ENCODE measurements at regions not wholly inside any gene's neighbourhood (a gene's known extent, or its start where the extent isn't known, plus 50 kb on each side); places are given as distances from the start of the nearest gene placed in this dataset.
"Not testable (repeated sequence)": the region's sequence is repeated elsewhere in the genome, so short reads cannot be mapped to it uniquely, and the experiment has no call there.

DNA sequence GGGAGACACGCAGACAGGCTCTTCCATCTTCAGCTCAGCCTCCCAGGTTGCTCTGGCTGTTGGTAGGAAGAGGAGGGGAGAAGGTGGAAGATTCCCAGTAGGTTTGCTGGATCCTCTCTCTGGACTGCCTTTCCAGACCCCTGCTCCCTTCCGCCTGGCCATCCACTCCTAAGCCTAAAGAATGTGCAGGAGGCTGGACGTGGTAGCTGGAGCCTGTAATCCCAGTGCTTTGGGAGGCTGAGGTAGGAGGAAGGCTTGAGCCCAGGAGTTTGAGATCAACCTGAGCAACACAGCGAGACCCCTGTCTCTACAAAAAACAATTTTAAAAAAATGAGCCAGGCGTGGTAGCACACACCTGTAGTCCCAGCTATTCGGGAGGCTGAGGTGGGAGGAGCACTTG is 2895.6 kb downstream of the RPIA start:
- H3K36me3 ChIP-seq (ENCODE audit: control insufficient read depth in 2 of 2, insufficient read depth in 1 of 2, low read length in 2 of 2); H3K9me3 ChIP-seq (ENCODE audit: control insufficient read depth, insufficient read depth, low read depth, low read length); H3K4me1 ChIP-seq (ENCODE audit: control insufficient read depth, insufficient read depth, low read length); H3K4me3 ChIP-seq (ENCODE audit: low read depth, low read length); H3K27ac ChIP-seq (ENCODE audit: extremely low read depth, low read depth, low read length); POLR2A ChIA-PET: not testable (repeated sequence)
- CTCF ChIA-PET: interaction anchor here (0.6 kb wide), 1 partner anchor 1518 kb away, joined by 3 read pairs; no protein-coding TSS in a partner anchor

DNA sequence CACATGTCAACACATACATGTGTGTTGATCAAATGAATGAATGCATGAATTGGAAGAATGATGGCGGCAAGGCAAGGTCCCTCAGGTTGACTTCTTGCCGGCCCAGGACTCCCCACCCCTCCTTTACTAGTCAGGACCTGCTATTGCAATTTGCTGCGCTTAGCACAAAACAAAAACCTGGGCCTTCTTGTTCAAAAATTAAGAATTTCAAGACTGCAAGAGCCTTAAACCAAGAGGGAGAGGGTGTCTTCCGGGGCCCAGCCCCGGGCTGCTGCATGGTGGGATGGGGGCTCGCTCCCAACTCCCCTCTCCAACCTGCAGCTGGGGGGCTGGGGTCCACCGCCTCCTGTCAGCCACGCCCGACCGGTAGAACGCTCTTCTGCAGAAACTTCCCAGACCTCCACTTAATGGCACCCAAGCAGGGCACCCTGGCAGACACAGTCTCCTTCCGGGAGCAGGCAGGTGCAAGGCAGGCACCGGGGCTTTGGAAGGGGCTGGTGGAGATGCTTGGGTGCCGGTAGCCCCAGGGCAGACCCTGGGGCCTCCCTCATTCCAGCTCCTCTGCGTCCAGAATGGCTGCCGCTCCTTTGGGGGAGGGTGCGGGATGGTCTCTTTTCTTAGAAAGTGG is 2896.5 kb downstream of the RPIA start:
- CTCF ChIA-PET: interaction anchor here (0.6 kb wide), 1 partner anchor 1518 kb away, joined by 3 read pairs; no protein-coding TSS in a partner anchor
- H3K36me3 ChIP-seq (ENCODE audit: control insufficient read depth in 2 of 2, insufficient read depth in 1 of 2, low read length in 2 of 2); H3K9me3 ChIP-seq (ENCODE audit: control insufficient read depth, insufficient read depth, low read depth, low read length); H3K27ac ChIP-seq (ENCODE audit: extremely low read depth, low read depth, low read length); H3K4me1 ChIP-seq (ENCODE audit: control insufficient read depth, insufficient read depth, low read length); POLR2A ChIA-PET; H3K4me3 ChIP-seq (ENCODE audit: low read depth, low read length): not testable (repeated sequence)

DNA sequence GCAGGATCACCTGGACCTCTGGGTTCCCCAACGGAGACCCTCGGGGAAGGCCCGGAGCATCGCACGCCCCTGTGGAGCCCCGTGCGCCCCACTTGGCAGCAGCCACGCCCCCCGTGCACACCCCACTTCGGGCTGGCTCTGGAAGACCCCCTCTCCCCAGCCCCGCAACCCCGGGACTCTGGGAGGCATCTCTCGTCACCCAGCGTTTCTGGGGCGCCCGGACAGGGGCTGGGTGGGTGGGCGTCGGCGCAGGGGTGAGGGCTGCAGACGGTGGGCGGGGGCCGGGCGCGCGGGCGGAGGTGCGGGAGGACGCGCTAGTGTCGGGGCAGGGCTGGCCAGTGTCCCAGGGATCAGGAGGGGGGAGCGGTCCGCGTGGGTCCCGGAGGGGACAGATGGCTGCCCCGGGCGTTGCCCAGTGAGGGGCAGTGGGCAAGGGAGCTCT is 2897.3 kb downstream of the RPIA start:
- H3K36me3 ChIP-seq (ENCODE audit: control insufficient read depth in 2 of 2, insufficient read depth in 1 of 2, low read length in 2 of 2); H3K9me3 ChIP-seq (ENCODE audit: control insufficient read depth, insufficient read depth, low read depth, low read length); H3K4me1 ChIP-seq (ENCODE audit: control insufficient read depth, insufficient read depth, low read length); POLR2A ChIA-PET; H3K4me3 ChIP-seq (ENCODE audit: low read depth, low read length); H3K27ac ChIP-seq (ENCODE audit: extremely low read depth, low read depth, low read length); CTCF ChIA-PET: not testable (repeated sequence)

DNA sequence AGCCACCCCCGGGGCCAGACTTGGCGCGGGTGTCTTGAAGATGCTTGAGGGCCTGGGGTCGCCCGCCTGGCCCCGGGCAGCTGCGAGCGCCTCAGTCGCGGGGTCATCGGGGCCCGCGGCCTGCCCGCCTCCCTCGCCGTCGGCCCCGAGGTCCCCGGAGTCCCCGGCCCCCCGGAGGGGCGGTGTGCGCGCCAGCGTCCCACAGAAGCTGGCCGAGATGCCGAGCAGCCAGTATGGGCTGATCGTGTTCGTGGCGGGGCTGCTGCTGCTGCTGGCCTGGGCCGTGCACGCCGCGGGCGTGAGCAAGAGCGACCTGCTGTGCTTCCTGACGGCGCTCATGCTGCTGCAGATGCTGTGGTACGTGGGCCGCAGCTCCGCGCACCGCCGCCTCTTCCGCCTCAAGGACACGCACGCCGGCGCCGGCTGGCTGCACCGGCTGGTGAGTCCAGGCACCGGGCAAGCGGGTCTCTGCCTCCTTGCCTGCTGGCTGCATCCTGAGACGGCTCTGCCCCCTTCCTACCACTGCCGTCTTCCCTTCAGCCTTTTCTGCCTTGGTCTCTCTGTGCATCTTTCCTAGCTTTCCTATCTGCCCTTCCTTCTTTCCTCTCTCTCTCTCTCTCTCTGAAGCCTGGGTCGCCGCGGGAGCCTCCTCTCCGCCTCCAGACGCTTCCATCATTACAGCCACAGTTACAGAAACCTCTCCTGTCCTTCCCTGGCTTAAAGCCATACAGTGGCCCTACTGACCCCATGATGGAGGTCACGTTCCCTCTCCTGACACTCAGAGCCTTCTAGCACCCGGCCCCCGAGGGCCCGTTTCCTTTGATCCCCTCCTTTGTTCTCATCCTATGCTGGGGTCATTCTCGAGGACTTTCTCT is 2898.2 kb downstream of the RPIA start:
- H3K36me3 ChIP-seq (ENCODE audit: control insufficient read depth in 2 of 2, insufficient read depth in 1 of 2, low read length in 2 of 2); POLR2A ChIA-PET; CTCF ChIA-PET: not testable (repeated sequence)

DNA sequence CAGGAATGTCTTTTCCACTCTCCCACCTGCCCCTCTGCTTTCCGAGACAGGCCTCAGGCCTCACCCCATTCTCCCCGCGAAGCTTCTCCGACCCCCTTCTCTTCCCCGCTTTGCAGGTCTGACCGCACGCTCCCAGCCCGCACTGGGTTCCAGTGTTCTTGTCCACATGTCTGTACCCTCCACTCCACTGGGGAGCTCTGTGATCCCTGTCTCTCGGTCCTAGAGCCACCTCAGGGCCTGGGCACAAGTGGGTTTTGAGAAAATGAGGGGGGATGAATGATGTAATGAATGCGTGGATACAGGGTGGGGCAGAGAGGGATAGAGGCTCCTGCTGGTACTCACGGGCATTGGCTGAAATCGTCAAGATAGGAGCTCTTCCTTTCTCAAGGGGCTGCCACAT is 2898.9 kb downstream of the RPIA start:
- H3K9me3 ChIP-seq (ENCODE audit: control insufficient read depth, insufficient read depth, low read depth, low read length); H3K4me3 ChIP-seq (ENCODE audit: low read depth, low read length); H3K36me3 ChIP-seq (ENCODE audit: control insufficient read depth in 2 of 2, insufficient read depth in 1 of 2, low read length in 2 of 2); POLR2A ChIA-PET; H3K4me1 ChIP-seq (ENCODE audit: control insufficient read depth, insufficient read depth, low read length); H3K27ac ChIP-seq (ENCODE audit: extremely low read depth, low read depth, low read length); CTCF ChIA-PET: not testable (repeated sequence)

More for the DNA sequence above, 2898.2 kb downstream of the RPIA start:
- not testable (repeated sequence) for H3K4me3 ChIP-seq (ENCODE audit: low read depth, low read length); H3K27ac ChIP-seq (ENCODE audit: extremely low read depth, low read depth, low read length); H3K9me3 ChIP-seq (ENCODE audit: control insufficient read depth, insufficient read depth, low read depth, low read length); H3K4me1 ChIP-seq (ENCODE audit: control insufficient read depth, insufficient read depth, low read length)

DNA sequence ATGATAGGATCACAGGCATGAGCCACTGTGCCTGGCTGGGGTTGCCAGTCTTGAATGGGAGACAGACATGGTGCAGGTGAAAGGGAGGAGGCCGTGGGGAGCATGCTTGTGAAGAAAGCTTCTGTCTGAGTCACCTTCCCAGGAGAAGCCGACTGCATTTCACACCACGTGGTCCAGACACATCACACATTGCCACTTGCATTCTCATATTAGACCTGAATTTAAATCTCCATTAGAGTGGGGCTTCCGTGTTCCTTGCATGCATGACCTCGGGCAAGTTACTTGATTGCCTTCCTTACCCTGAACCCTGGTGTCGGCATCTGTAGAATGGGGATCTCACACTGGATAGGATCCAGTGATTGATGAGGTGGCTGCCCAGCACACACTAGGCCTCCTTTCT is 2899.6 kb downstream of the RPIA start:
- H3K36me3 ChIP-seq (ENCODE audit: control insufficient read depth in 2 of 2, insufficient read depth in 1 of 2, low read length in 2 of 2); H3K9me3 ChIP-seq (ENCODE audit: control insufficient read depth, insufficient read depth, low read depth, low read length); H3K4me3 ChIP-seq (ENCODE audit: low read depth, low read length); POLR2A ChIA-PET; H3K27ac ChIP-seq (ENCODE audit: extremely low read depth, low read depth, low read length); CTCF ChIA-PET; H3K4me1 ChIP-seq (ENCODE audit: control insufficient read depth, insufficient read depth, low read length): not testable (repeated sequence)

DNA sequence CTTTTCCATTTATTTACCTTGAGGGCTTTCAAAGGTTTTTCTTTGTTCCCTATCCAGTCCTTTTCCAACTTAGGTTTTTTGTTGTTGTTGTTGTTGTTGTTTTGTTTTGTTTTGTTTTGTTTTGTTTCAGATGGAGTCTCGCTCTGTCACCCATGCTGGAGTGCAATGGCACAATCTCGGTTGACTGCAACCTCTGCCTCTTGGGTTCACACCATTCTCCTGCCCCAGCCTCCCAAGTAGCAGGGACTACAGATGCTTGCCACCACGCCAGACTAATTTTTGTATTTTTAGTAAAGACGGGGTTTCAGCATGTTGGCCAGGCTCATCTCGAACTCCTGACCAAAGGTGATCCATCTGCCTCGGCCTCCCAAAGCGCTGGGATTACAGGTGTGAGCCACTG is 2906.0 kb downstream of the RPIA start:
- H3K4me3 ChIP-seq (ENCODE audit: low read depth, low read length); POLR2A ChIA-PET; CTCF ChIA-PET; H3K9me3 ChIP-seq (ENCODE audit: control insufficient read depth, insufficient read depth, low read depth, low read length); H3K27ac ChIP-seq (ENCODE audit: extremely low read depth, low read depth, low read length); H3K4me1 ChIP-seq (ENCODE audit: control insufficient read depth, insufficient read depth, low read length); H3K36me3 ChIP-seq (ENCODE audit: control insufficient read depth in 2 of 2, insufficient read depth in 1 of 2, low read length in 2 of 2): not testable (repeated sequence)

DNA sequence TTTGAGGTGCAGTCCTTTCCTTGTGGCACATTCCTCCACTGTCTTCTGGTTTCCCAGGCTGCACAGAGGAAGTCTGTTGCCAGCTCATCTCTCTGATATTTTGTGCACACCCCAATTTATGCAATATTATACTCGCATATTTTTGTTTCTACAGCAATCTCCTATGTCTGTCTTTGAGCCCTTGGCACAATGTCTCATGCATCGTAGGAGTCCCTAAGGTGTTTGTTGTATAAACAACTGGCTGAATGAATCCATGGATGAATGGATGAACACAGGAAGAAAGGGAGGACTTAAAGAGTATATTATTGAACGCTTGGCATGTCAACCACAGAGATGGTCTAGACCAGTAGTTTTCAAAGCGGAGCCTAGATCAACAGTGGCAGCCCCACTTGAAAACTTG is 2907.0 kb downstream of the RPIA start:
- CTCF ChIA-PET: not testable (repeated sequence)

DNA sequence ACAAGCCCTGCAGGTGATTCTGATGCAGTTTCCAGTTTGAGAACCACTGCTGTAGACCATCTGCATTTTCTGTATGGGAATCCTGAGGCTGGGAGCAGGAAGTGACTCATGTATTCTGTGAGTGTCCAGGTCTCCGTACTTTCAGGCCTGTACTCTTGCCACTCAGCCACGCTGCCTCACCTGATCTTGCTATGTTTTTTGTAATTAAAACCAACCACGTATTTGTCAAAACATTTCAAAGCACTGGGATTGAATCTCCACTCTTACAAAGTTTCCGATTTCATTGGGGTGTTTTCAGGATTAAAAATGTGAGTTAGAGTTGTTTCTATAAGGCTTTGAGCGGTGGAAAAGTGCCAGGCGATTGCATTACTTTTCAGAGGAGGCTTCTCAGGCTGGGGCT is 2907.5 kb downstream of the RPIA start:
- POLR2A ChIA-PET; H3K36me3 ChIP-seq (ENCODE audit: control insufficient read depth in 2 of 2, insufficient read depth in 1 of 2, low read length in 2 of 2); H3K27ac ChIP-seq (ENCODE audit: extremely low read depth, low read depth, low read length); H3K9me3 ChIP-seq (ENCODE audit: control insufficient read depth, insufficient read depth, low read depth, low read length); CTCF ChIA-PET; H3K4me3 ChIP-seq (ENCODE audit: low read depth, low read length); H3K4me1 ChIP-seq (ENCODE audit: control insufficient read depth, insufficient read depth, low read length): not testable (repeated sequence)

More for the DNA sequence above, 2907.0 kb downstream of the RPIA start:
- H3K4me1 ChIP-seq (ENCODE audit: control insufficient read depth, insufficient read depth, low read length); H3K36me3 ChIP-seq (ENCODE audit: control insufficient read depth in 2 of 2, insufficient read depth in 1 of 2, low read length in 2 of 2); H3K27ac ChIP-seq (ENCODE audit: extremely low read depth, low read depth, low read length); POLR2A ChIA-PET; H3K9me3 ChIP-seq (ENCODE audit: control insufficient read depth, insufficient read depth, low read depth, low read length); H3K4me3 ChIP-seq (ENCODE audit: low read depth, low read length): not testable (repeated sequence)

DNA sequence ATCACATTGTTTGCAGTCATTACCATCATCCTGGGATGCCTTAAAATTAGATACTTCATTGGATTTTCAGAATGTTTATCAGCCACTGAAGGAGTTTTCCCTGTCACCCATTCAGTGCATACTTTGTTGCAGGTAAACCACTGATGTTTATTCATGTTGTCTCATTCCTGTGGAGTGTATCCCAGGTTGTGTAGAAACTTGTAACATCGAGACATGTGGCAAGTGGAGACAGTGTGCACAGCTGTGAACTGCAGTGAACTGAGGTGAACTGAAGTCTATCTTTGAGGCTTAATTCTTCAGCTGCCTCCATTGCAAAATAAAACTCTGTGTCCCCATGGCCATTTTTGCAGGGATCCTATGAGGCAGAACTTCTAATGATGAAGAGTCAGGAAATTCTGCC is 2911.4 kb downstream of the RPIA start:
- CTCF ChIA-PET; H3K9me3 ChIP-seq (ENCODE audit: control insufficient read depth, insufficient read depth, low read depth, low read length); POLR2A ChIA-PET; H3K27ac ChIP-seq (ENCODE audit: extremely low read depth, low read depth, low read length); H3K4me3 ChIP-seq (ENCODE audit: low read depth, low read length); H3K36me3 ChIP-seq (ENCODE audit: control insufficient read depth in 2 of 2, insufficient read depth in 1 of 2, low read length in 2 of 2); H3K4me1 ChIP-seq (ENCODE audit: control insufficient read depth, insufficient read depth, low read length): not testable (repeated sequence)

DNA sequence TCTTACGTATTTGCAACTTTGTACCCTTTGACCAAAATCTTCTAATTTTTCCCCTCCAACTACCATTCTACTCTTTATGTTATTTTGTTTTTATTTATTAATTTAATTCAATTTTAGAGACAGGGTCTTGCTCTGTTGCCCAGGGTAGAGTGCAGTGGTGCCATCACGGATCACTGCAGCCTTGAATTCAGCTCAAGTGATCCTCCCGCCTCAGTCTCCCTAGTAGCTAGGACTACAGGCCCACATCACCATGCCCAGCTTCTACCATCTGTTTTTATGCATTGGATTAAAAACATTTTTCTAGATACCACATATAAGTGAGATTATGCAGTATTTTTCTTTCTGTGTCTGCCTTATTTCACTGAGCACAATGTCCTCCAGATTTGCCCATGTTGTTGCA is 2912.5 kb downstream of the RPIA start:
- H3K27ac ChIP-seq (ENCODE audit: extremely low read depth, low read depth, low read length); H3K9me3 ChIP-seq (ENCODE audit: control insufficient read depth, insufficient read depth, low read depth, low read length); H3K4me1 ChIP-seq (ENCODE audit: control insufficient read depth, insufficient read depth, low read length); H3K4me3 ChIP-seq (ENCODE audit: low read depth, low read length); H3K36me3 ChIP-seq (ENCODE audit: control insufficient read depth in 2 of 2, insufficient read depth in 1 of 2, low read length in 2 of 2); CTCF ChIA-PET; POLR2A ChIA-PET: not testable (repeated sequence)
